ENCODE measurements at regions not wholly inside any gene's neighbourhood (a gene's known extent, or its start where the extent isn't known, plus 50 kb on each side); places are given as distances from the start of the nearest gene placed in this dataset.
A peak's percentile ranks its signal among the peaks of the same experiment; 100 is the strongest.

GRCh38 chr9:109887079-109887478, 107.1 kb downstream of the PALM2AKAP2 start:
- H3K4me3 ChIP-seq (replicated peaks; ENCODE audit: low read depth, low read length), result no peak overlapping the region
- peak; percentile 50 for DNase-seq (ENCODE audit: extremely low read depth, low read depth)
- TF ChIP-seq CTCF (IDR thresholded peaks at IDR 0.05; ENCODE audit: low read depth, low read length, missing control alignments), result no peak

- H3K4me3 ChIP-seq (replicated peaks; ENCODE audit: low read depth, low read length), result no peak overlapping the region
- TF ChIP-seq CTCF (IDR thresholded peaks at IDR 0.05; ENCODE audit: low read depth, low read length, missing control alignments), result no peak
- no peak for DNase-seq (ENCODE audit: extremely low read depth, low read depth)
These were observed 108.7 kb downstream of the PALM2AKAP2 start for GRCh38 chr9:109888695-109889094.

- H3K4me3 ChIP-seq (replicated peaks; ENCODE audit: low read depth, low read length), result no peak overlapping the region
- DNase-seq (ENCODE audit: extremely low read depth, low read depth), result no peak
- TF ChIP-seq CTCF (IDR thresholded peaks at IDR 0.05; ENCODE audit: low read depth, low read length, missing control alignments), result no peak
These were observed 109.5 kb downstream of the PALM2AKAP2 start for GRCh38 chr9:109889456-109889855.

GRCh38 chr9:109893241-109893640, 113.2 kb downstream of the PALM2AKAP2 start:
- DNase-seq (ENCODE audit: extremely low read depth, low read depth), result no peak
- TF ChIP-seq CTCF (IDR thresholded peaks at IDR 0.05; ENCODE audit: low read depth, low read length, missing control alignments), result no peak
- H3K4me3 ChIP-seq (replicated peaks; ENCODE audit: low read depth, low read length), result no peak overlapping the region

GRCh38 chr9:109894473-109894872, 114.5 kb downstream of the PALM2AKAP2 start:
- H3K4me3 ChIP-seq (replicated peaks; ENCODE audit: low read depth, low read length), result no peak overlapping the region
- no peak for DNase-seq (ENCODE audit: extremely low read depth, low read depth)
- no peak for TF ChIP-seq CTCF (IDR thresholded peaks at IDR 0.05; ENCODE audit: low read depth, low read length, missing control alignments)

DNA sequence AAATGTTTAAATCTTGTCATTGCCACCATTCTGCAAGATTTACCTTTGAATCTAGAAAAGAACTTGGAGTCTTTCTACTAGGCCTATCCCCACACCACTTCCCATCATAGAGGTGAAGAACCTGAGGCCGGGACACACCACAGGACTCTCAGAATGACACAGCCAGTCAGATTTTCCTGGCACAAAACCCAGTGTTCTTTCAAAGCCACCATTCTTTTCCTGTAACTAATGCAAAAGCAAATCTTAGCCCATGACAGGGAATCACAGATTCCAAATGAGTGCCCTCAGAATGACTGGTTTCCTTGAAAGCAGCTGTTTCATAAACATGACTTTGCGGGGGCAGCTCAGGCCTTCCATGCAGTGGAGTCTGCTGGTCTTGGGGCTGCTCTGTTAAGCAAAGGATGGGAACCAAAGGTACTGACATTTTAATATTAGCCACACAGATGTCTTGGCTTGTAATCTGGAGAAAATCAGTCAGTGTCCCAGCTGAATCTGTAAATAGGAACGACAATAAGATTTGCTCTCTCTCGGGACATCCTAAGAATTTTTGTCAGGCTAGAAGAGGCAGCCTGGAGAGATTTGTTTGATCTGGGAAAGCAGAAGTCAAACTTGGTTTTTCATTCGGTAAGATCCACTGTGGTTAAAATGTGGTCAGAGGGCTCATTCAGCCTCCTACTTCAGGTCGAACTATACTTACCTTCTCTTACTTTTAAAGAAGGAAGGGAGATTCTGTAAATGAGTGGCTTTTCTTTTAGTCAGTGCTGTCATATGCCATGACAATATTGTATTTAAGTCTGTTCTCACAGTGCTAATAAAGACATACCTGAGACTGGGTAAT, 115.1 kb downstream of the PALM2AKAP2 start:
- DNase-seq (ENCODE audit: extremely low read depth, low read depth), result no peak
- no peak overlapping the region for H3K4me3 ChIP-seq (replicated peaks; ENCODE audit: low read depth, low read length)
- no peak for TF ChIP-seq CTCF (IDR thresholded peaks at IDR 0.05; ENCODE audit: low read depth, low read length, missing control alignments)

All from HFF-Myc (cell line).